ENCODE measurements at regions not wholly inside any gene's neighbourhood (a gene's known extent, or its start where the extent isn't known, plus 50 kb on each side); places are given as distances from the start of the nearest gene placed in this dataset.

DNA sequence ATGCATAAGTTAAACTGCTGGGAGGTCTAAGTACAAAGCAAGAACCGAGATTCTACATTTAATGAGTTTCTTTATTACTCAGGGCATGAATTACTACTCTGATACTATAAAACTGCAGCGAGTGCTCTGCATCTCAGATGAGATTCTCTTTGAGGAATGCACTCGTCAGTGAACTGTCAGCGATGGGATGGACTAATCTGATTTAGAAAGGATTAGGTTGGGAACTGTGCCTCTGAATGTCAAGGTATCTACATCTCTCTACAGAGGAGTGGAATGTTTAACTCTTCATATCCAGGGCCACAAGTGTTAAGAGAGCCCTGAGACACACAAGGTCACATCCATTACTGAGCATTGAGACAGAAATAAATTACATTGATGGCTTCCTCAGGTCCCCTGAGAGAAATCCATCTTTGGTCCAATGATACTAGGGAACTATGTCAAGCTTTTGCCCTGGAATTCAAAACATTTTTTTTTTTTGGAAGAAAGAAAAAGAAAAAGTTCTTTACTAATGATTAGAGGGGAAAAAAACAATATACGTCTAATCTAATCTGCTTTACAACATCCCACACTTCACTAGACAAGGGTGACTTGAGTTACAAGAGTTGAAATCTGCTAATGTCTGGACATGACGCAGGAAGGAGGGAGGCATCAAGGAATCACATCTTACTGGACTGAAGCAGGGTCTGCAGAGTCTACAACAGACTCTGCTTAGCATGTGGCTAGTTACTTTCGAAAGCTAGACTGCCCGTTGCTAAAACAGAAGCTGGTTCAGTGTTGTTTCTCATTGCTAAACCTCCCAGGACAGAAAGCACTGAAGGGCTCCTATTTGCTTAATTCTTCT is 270.0 kb upstream of the TLE4 start:
- TF ChIP-seq POLR2A (IDR thresholded peaks at IDR 0.05): no peak
- TF ChIP-seq, protein P1, sequence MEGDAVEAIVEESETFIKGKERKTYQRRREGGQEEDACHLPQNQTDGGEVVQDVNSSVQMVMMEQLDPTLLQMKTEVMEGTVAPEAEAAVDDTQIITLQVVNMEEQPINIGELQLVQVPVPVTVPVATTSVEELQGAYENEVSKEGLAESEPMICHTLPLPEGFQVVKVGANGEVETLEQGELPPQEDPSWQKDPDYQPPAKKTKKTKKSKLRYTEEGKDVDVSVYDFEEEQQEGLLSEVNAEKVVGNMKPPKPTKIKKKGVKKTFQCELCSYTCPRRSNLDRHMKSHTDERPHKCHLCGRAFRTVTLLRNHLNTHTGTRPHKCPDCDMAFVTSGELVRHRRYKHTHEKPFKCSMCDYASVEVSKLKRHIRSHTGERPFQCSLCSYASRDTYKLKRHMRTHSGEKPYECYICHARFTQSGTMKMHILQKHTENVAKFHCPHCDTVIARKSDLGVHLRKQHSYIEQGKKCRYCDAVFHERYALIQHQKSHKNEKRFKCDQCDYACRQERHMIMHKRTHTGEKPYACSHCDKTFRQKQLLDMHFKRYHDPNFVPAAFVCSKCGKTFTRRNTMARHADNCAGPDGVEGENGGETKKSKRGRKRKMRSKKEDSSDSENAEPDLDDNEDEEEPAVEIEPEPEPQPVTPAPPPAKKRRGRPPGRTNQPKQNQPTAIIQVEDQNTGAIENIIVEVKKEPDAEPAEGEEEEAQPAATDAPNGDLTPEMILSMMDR (IDR thresholded peaks at IDR 0.05 in 4 of 5, conservative IDR thresholded peaks at IDR 0.05 in 1 of 5): no peak

All from gastrocnemius medialis (tissue), 4 donors.